Heart left ventricle (tissue), 13 donors: ENCODE measurements at regions not wholly inside any gene's neighbourhood (a gene's known extent, or its start where the extent isn't known, plus 50 kb on each side); places are given as distances from the start of the nearest gene placed in this dataset.

Source experiments
- POLR2A ChIP-seq, 2 donors: fragments of 450-650 bp; IDR thresholded peaks; one replicate each; pipeline ENCODE4 v1.6.1; 2017; ENCODE audit warnings: antibody characterized with exemption in 2 of 2, mild to moderate bottlenecking in 2 of 2, moderate library complexity in 2 of 2
- TF ChIP-seq, protein P1 (sequence below), 12 donors: fragments of 200-600 bp; sonication (generic) in 4 of 12; IDR thresholded peaks; one replicate each; pipeline versions ENCODE4 v1.5.0 to v1.8.0; 2018 to 2022; ENCODE audit warnings: antibody characterized with exemption in 12 of 12, mild to moderate bottlenecking in 5 of 12
- donor health status: ischemic (EF 13 %, LVEDD 7.1; RV severe dilation, severe dysfunction).
- donor health status: DM: no; HTN: yes; CAD: no.
- donor health status: DM: no; HTN: no; CAD: no.
- donor health status: ischemic (EF 25% LVEDD 6.9; RV normal size, moderate dysfunction).
- donor health status: ischemic (EF 25% LVEDD 5.7; RV mildly dilated, moderate dysfunction).
- donor health status: ischemic (EF 35%, LVEDD 5.7; RV mildly dilated, moderate dysfunction).
- donor health status: nonischemic (EF 11% LVEDD 7.7; RV severe dilation, severe dysfunction).
- donor health status: DM: yes; HTN: yes; CAD: no.
- donor health status: PGD.
- donor health status: ischemic (EF 29% LVEDD 5.4; RV normal size, mild dysfunction).
- donor health status: nonischemic (EF 23%, LVEDD 6.1; RV moderate dilation, normal function).

DNA sequence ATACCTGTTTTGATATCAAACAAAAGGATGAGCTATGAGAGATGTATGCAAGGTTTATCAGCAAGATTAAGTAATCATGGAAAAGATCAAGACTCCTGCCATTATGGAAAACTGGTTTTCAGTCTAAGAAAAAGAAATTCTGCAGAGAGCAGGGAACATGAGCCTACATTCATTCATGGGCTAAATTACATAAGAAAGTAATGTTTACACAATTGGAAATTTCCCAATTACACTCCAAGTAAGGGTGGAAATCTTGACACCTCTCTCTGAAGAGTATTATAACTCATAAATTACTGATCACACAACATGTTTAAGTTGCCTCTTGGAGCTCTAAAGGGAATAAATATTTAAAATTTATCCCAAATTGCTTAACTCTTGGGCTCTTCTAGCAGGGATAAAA, 206.2 kb downstream of the SLC6A15 start:
- TF ChIP-seq, protein P1, sequence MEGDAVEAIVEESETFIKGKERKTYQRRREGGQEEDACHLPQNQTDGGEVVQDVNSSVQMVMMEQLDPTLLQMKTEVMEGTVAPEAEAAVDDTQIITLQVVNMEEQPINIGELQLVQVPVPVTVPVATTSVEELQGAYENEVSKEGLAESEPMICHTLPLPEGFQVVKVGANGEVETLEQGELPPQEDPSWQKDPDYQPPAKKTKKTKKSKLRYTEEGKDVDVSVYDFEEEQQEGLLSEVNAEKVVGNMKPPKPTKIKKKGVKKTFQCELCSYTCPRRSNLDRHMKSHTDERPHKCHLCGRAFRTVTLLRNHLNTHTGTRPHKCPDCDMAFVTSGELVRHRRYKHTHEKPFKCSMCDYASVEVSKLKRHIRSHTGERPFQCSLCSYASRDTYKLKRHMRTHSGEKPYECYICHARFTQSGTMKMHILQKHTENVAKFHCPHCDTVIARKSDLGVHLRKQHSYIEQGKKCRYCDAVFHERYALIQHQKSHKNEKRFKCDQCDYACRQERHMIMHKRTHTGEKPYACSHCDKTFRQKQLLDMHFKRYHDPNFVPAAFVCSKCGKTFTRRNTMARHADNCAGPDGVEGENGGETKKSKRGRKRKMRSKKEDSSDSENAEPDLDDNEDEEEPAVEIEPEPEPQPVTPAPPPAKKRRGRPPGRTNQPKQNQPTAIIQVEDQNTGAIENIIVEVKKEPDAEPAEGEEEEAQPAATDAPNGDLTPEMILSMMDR (IDR thresholded peaks at IDR 0.05): no peak
- TF ChIP-seq POLR2A (IDR thresholded peaks at IDR 0.05): no peak
